GM12875 (cell line): ENCODE measurements at regions not wholly inside any gene's neighbourhood (a gene's known extent, or its start where the extent isn't known, plus 50 kb on each side); places are given as distances from the start of the nearest gene placed in this dataset.
"Not testable (repeated sequence)": the region's sequence is repeated elsewhere in the genome, so short reads cannot be mapped to it uniquely, and the experiment has no call there.

Source experiments
- H3K4me3 ChIP-seq: one replicate; pipeline ENCODE4 v1.5.1; 2011; ENCODE audit warnings: low read depth, low read length, control low read depth
- CTCF ChIP-seq: IDR thresholded peaks from 2 replicates; pipeline ENCODE4 v1.5.1; 2011; ENCODE audit warnings: low read depth, mild to moderate bottlenecking, control low read depth, inconsistent platforms, low read length, moderate library complexity, borderline replicate concordance; ENCODE audit not compliant: insufficient read depth

GRCh38 chr14:25699981-25700380 lies 650.0 kb upstream of the STXBP6 start:
- no peak for TF ChIP-seq CTCF
- H3K4me3 ChIP-seq, result no peak overlapping the region

- TF ChIP-seq CTCF, result no peak
Observed at GRCh38 chr14:25698111-25698510, 648.2 kb upstream of the STXBP6 start.

GRCh38 chr14:25696176-25696575 lies 646.2 kb upstream of the STXBP6 start:
- no peak for TF ChIP-seq CTCF
- H3K4me3 ChIP-seq, result no peak overlapping the region

More at GRCh38 chr14:25698111-25698510, 648.2 kb upstream of the STXBP6 start:
- H3K4me3 ChIP-seq, result no peak overlapping the region

GRCh38 chr14:25685004-25685403 lies 635.1 kb upstream of the STXBP6 start:
- no peak for TF ChIP-seq CTCF

GRCh38 chr14:25680934-25681333 lies 631.0 kb upstream of the STXBP6 start:
- TF ChIP-seq CTCF, result no peak
- no peak overlapping the region for H3K4me3 ChIP-seq

More at GRCh38 chr14:25685004-25685403, 635.1 kb upstream of the STXBP6 start:
- H3K4me3 ChIP-seq, result no peak overlapping the region

- H3K4me3 ChIP-seq, result not testable (repeated sequence)
Observed at GRCh38 chr14:25680511-25680910, 630.6 kb upstream of the STXBP6 start.

GRCh38 chr14:25677111-25677510 lies 627.2 kb upstream of the STXBP6 start:
- no peak for TF ChIP-seq CTCF
- no peak overlapping the region for H3K4me3 ChIP-seq

- no peak overlapping the region for H3K4me3 ChIP-seq
- no peak for TF ChIP-seq CTCF
Observed at GRCh38 chr14:25667387-25667786, 617.4 kb upstream of the STXBP6 start.
